ENCODE measurements at regions not wholly inside any gene's neighbourhood (a gene's known extent, or its start where the extent isn't known, plus 50 kb on each side); places are given as distances from the start of the nearest gene placed in this dataset.
A peak's percentile ranks its signal among the peaks of the same experiment; 100 is the strongest.

- no peak for DNase-seq
Observed at GRCh38 chr9:28779243-28779642, 1206.0 kb upstream of the C9orf72 start.

GRCh38 chr9:28781481-28781880, 1208.2 kb upstream of the C9orf72 start:
- DNase-seq, result peak; percentile 32

- no peak for DNase-seq
Observed at GRCh38 chr9:28782630-28783029, 1209.3 kb upstream of the C9orf72 start.

GRCh38 chr9:28792716-28793115, 1219.4 kb upstream of the C9orf72 start:
- no peak for DNase-seq

GRCh38 chr9:28799876-28800275, 1226.6 kb upstream of the C9orf72 start:
- no peak for DNase-seq

GRCh38 chr9:28801144-28801799, 1228.0 kb upstream of the C9orf72 start:
- DNase-seq, result no peak

GRCh38 chr9:28805197-28805596, 1231.9 kb upstream of the C9orf72 start:
- no peak for DNase-seq

GRCh38 chr9:28808042-28808441, 1234.8 kb upstream of the C9orf72 start:
- DNase-seq, result no peak

GRCh38 chr9:28810388-28811075, 1237.3 kb upstream of the C9orf72 start:
- no peak for DNase-seq

GRCh38 chr9:28820741-28821140, 1247.5 kb upstream of the C9orf72 start:
- DNase-seq, result no peak

- no peak for DNase-seq
Observed at GRCh38 chr9:28821240-28821639, 1248.0 kb upstream of the C9orf72 start.

GRCh38 chr9:28824432-28824963, 1251.2 kb upstream of the C9orf72 start:
- no peak for DNase-seq

- DNase-seq, result no peak
Observed at GRCh38 chr9:28832168-28832770, 1259.0 kb upstream of the C9orf72 start.

GRCh38 chr9:28834156-28834555, 1260.9 kb upstream of the C9orf72 start:
- DNase-seq, result no peak

GRCh38 chr9:28839778-28840430, 1266.6 kb upstream of the C9orf72 start:
- no peak for DNase-seq

- DNase-seq, result no peak
Observed at GRCh38 chr9:28841775-28842174, 1268.5 kb upstream of the C9orf72 start.

GRCh38 chr9:28847331-28847730, 1274.0 kb upstream of the C9orf72 start:
- DNase-seq, result no peak

GRCh38 chr9:28848671-28849070, 1275.4 kb upstream of the C9orf72 start:
- no peak for DNase-seq

- DNase-seq, result no peak
Observed at GRCh38 chr9:28853477-28853876, 1280.2 kb upstream of the C9orf72 start.

- DNase-seq, result no peak
Observed at GRCh38 chr9:28866951-28867350, 1293.7 kb upstream of the C9orf72 start.

- DNase-seq, result no peak
Observed at GRCh38 chr9:28868228-28868990, 1295.1 kb upstream of the C9orf72 start.

- no peak for DNase-seq
Observed at GRCh38 chr9:28882529-28882928, 1309.2 kb upstream of the C9orf72 start.

- no peak for DNase-seq
Observed at GRCh38 chr9:28883234-28883633, 1310.0 kb upstream of the C9orf72 start.
